ENCODE measurements at regions not wholly inside any gene's neighbourhood (a gene's known extent, or its start where the extent isn't known, plus 50 kb on each side); places are given as distances from the start of the nearest gene placed in this dataset.

DNA sequence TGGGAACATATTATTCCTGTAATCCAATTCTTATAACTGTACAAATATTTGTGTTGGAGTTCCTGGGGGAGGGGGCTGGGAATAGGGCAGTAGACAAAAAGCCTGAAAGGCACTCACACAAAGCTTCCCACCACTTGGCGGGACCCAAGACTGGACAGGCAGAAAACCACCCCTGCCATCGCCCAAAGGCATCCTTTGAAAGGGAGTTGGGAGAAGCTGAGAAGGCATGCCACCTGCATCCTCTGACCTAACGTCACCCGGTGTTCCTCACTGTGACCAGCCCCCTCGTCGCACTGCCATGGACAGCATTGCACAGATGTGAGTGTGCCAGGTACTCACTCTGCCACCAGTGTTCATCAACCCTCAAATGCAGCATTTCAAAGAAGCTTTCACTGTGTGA, 80.6 kb upstream of the SMIM23 start:
- no peaks in the 10 kb centered on the region for H3K4me1 ChIP-seq (ENCODE audit: control insufficient read depth, insufficient read depth, low read length)
- no peak overlapping the region for H3K4me3 ChIP-seq (ENCODE audit: low read depth in 2 of 2, low read length in 2 of 2)
- TF ChIP-seq POLR2AphosphoS5 (IDR thresholded peaks at IDR 0.05; ENCODE audit: low read depth, low read length) (no peak), TCF7L2 (IDR thresholded peaks at IDR 0.05; ENCODE audit: low read depth, low read length) (no peak), SIN3A (IDR thresholded peaks at IDR 0.05; ENCODE audit: borderline replicate concordance, insufficient read depth, low read depth, low read length) (no peak)
- TF ChIP-seq, protein P1, sequence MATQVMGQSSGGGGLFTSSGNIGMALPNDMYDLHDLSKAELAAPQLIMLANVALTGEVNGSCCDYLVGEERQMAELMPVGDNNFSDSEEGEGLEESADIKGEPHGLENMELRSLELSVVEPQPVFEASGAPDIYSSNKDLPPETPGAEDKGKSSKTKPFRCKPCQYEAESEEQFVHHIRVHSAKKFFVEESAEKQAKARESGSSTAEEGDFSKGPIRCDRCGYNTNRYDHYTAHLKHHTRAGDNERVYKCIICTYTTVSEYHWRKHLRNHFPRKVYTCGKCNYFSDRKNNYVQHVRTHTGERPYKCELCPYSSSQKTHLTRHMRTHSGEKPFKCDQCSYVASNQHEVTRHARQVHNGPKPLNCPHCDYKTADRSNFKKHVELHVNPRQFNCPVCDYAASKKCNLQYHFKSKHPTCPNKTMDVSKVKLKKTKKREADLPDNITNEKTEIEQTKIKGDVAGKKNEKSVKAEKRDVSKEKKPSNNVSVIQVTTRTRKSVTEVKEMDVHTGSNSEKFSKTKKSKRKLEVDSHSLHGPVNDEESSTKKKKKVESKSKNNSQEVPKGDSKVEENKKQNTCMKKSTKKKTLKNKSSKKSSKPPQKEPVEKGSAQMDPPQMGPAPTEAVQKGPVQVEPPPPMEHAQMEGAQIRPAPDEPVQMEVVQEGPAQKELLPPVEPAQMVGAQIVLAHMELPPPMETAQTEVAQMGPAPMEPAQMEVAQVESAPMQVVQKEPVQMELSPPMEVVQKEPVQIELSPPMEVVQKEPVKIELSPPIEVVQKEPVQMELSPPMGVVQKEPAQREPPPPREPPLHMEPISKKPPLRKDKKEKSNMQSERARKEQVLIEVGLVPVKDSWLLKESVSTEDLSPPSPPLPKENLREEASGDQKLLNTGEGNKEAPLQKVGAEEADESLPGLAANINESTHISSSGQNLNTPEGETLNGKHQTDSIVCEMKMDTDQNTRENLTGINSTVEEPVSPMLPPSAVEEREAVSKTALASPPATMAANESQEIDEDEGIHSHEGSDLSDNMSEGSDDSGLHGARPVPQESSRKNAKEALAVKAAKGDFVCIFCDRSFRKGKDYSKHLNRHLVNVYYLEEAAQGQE (IDR thresholded peaks at IDR 0.05; ENCODE audit: insufficient read depth in 1 of 2, low read depth in 2 of 2, low read length in 1 of 2) = no peak
- TF ChIP-seq, protein P2, sequence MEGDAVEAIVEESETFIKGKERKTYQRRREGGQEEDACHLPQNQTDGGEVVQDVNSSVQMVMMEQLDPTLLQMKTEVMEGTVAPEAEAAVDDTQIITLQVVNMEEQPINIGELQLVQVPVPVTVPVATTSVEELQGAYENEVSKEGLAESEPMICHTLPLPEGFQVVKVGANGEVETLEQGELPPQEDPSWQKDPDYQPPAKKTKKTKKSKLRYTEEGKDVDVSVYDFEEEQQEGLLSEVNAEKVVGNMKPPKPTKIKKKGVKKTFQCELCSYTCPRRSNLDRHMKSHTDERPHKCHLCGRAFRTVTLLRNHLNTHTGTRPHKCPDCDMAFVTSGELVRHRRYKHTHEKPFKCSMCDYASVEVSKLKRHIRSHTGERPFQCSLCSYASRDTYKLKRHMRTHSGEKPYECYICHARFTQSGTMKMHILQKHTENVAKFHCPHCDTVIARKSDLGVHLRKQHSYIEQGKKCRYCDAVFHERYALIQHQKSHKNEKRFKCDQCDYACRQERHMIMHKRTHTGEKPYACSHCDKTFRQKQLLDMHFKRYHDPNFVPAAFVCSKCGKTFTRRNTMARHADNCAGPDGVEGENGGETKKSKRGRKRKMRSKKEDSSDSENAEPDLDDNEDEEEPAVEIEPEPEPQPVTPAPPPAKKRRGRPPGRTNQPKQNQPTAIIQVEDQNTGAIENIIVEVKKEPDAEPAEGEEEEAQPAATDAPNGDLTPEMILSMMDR (IDR thresholded peaks at IDR 0.05) = no peak
- CTCF ChIA-PET = no interaction called here
- H3K27ac ChIP-seq (ENCODE audit: low read length) = no peak overlapping the region
- peaks cover 10% of the 10 kb centered on the region; the same call in 1 of the 2 replicates for H3K27me3 ChIP-seq (ENCODE audit: control insufficient read depth, insufficient read depth, low read length)
- POLR2A ChIA-PET = interaction anchor here (0.6 kb wide), 1 partner anchor 79 kb away, joined by 3 read pairs; no protein-coding TSS in a partner anchor
- DNase-seq (ENCODE audit: low read depth, low spot score) (no peak), ATAC-seq (no peak)
- no peaks in the 10 kb centered on the region for H3K9me3 ChIP-seq (ENCODE audit: control insufficient read depth, insufficient read depth, low read depth, low read length)
- H3K36me3 ChIP-seq (ENCODE audit: control insufficient read depth, insufficient read depth, low read length) = no peaks in the 10 kb centered on the region
- intact Hi-C loops (cut with micrococcal nuclease; ENCODE audit: unreplicated experiment) (no loop called here), in situ Hi-C loops (cut with HindIII; ENCODE audit: low pct_unique_long_range_greater_than_20kb, low sequenced_read_pairs) (no loop called here)
- BruUV-seq (replicated peaks) = no TSS peak

DNA sequence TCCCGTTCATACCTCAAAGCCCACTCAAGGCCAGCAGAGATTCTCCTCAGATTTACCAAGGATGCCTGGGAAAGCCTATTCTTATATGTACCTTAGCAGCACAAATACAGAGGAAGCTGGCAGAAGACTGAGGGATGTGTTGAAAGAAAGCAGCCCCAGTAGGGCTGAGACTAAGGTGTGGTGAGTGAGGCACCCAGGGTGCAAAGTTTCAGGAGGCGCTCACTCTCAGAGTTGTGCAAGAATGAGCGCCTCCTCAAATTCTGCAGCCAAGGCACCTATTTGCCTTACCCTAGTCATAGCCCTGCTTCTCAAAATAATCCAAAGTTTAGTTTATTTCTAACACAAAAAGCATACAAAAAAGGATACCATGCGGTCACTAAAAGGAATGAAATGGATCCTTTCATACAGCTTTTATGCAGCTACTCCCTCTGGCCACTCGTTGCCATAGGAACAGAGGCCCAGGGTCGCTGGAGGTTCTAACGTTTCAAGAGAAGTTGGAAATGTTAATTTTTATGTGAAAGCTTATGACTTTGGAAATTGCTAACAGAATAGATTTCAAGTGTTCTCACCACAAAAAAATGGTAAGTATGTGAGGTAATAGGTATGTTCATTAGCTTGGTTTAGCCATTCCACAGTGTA, 79.7 kb upstream of the SMIM23 start:
- in situ Hi-C loops (cut with HindIII; ENCODE audit: low pct_unique_long_range_greater_than_20kb, low sequenced_read_pairs) = no loop called here
- Histone ChIP-seq H3K4me1 (ENCODE audit: control insufficient read depth, insufficient read depth, low read length) (no peaks in the 10 kb centered on the region), H3K27me3 (ENCODE audit: control insufficient read depth, insufficient read depth, low read length) (peaks cover 10% of the 10 kb centered on the region; the same call in 1 of the 2 replicates), H3K4me3 (ENCODE audit: low read depth in 2 of 2, low read length in 2 of 2) (no peak overlapping the region), H3K9me3 (ENCODE audit: control insufficient read depth, insufficient read depth, low read depth, low read length) (no peaks in the 10 kb centered on the region), H3K27ac (ENCODE audit: low read length) (no peak overlapping the region), H3K36me3 (ENCODE audit: control insufficient read depth, insufficient read depth, low read length) (no peaks in the 10 kb centered on the region)
- ChIA-PET POLR2A (no interaction called here), CTCF (no interaction called here)
- TF ChIP-seq TCF7L2 (IDR thresholded peaks at IDR 0.05; ENCODE audit: low read depth, low read length) = no peak
- TF ChIP-seq, protein P2 (IDR thresholded peaks at IDR 0.05) = no peak
- TF ChIP-seq POLR2AphosphoS5 (IDR thresholded peaks at IDR 0.05; ENCODE audit: low read depth, low read length) = no peak
- no peak for TF ChIP-seq SIN3A (IDR thresholded peaks at IDR 0.05; ENCODE audit: borderline replicate concordance, insufficient read depth, low read depth, low read length)
- TF ChIP-seq, protein P1 (IDR thresholded peaks at IDR 0.05; ENCODE audit: insufficient read depth in 1 of 2, low read depth in 2 of 2, low read length in 1 of 2) = no peak
- no peak for DNase-seq (ENCODE audit: low read depth, low spot score)
- intact Hi-C loops (cut with micrococcal nuclease; ENCODE audit: unreplicated experiment) = no loop called here
- no TSS peak for BruUV-seq (replicated peaks)
- ATAC-seq = no peak

All from Panc1 (cell line).